PC-3 (cell line): ENCODE measurements at regions not wholly inside any gene's neighbourhood (a gene's known extent, or its start where the extent isn't known, plus 50 kb on each side); places are given as distances from the start of the nearest gene placed in this dataset.

Source experiments
- EZH2phosphoT487 ChIP-seq: fragments of 300-600 bp; sonication (generic); IDR thresholded peaks from 2 replicates; pipeline ENCODE4 v1.6.1; 2018; ENCODE audit warnings: mild to moderate bottlenecking, antibody characterized with exemption, low read length, borderline replicate concordance
- TF ChIP-seq, protein P1 (sequence below): fragments of 300-600 bp; sonication (generic); conservative IDR thresholded peaks from 2 replicates; pipeline ENCODE4 v1.5.1; 2017; ENCODE audit warnings: antibody characterized with exemption, low read depth, mild to moderate bottlenecking, low read length

- TF ChIP-seq, protein P1, sequence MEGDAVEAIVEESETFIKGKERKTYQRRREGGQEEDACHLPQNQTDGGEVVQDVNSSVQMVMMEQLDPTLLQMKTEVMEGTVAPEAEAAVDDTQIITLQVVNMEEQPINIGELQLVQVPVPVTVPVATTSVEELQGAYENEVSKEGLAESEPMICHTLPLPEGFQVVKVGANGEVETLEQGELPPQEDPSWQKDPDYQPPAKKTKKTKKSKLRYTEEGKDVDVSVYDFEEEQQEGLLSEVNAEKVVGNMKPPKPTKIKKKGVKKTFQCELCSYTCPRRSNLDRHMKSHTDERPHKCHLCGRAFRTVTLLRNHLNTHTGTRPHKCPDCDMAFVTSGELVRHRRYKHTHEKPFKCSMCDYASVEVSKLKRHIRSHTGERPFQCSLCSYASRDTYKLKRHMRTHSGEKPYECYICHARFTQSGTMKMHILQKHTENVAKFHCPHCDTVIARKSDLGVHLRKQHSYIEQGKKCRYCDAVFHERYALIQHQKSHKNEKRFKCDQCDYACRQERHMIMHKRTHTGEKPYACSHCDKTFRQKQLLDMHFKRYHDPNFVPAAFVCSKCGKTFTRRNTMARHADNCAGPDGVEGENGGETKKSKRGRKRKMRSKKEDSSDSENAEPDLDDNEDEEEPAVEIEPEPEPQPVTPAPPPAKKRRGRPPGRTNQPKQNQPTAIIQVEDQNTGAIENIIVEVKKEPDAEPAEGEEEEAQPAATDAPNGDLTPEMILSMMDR = no peak
- no peak for TF ChIP-seq EZH2phosphoT487
Measured at GRCh38 chr11:116439361-116439677, 333.5 kb downstream of the BUD13 start.
